GM03348 (cell line): ENCODE measurements at regions not wholly inside any gene's neighbourhood (a gene's known extent, or its start where the extent isn't known, plus 50 kb on each side); places are given as distances from the start of the nearest gene placed in this dataset.
"Not testable (repeated sequence)": the region's sequence is repeated elsewhere in the genome, so short reads cannot be mapped to it uniquely, and the experiment has no call there.

ENCODE experiments used
- DNase-seq: peaks from one replicate; pipeline ENCODE4 v3.0.0; 2012; ENCODE audit warnings: low spot score

- DNase-seq: no peak
These were observed 91.1 kb upstream of the SKAP2 start for GRCh38 chr7:26955516-26955915.

GRCh38 chr7:26954951-26955350 is 90.6 kb upstream of the SKAP2 start:
- no peak for DNase-seq

GRCh38 chr7:26951407-26951950 is 87.1 kb upstream of the SKAP2 start:
- no peak for DNase-seq

GRCh38 chr7:26950889-26951288 is 86.5 kb upstream of the SKAP2 start:
- DNase-seq: no peak

- no peak for DNase-seq
These were observed 84.9 kb upstream of the SKAP2 start for GRCh38 chr7:26949319-26949718.

- no peak for DNase-seq
These were observed 84.3 kb upstream of the SKAP2 start for GRCh38 chr7:26948617-26949118.

- DNase-seq: no peak
These were observed 80.3 kb upstream of the SKAP2 start for GRCh38 chr7:26944501-26945358.

GRCh38 chr7:26937939-26938623 is 73.7 kb upstream of the SKAP2 start:
- DNase-seq: peak; percentile 27

- DNase-seq: peak; percentile 56
These were observed 72.9 kb upstream of the SKAP2 start for GRCh38 chr7:26937306-26937705.

GRCh38 chr7:26932616-26933015 is 68.2 kb upstream of the SKAP2 start:
- not testable (repeated sequence) for DNase-seq

GRCh38 chr7:26930845-26931244 is 66.5 kb upstream of the SKAP2 start:
- DNase-seq: peak; percentile 6

- peak; percentile 11 for DNase-seq
These were observed 65.8 kb upstream of the SKAP2 start for GRCh38 chr7:26930201-26930600.

GRCh38 chr7:26928703-26929347 is 64.4 kb upstream of the SKAP2 start:
- no peak for DNase-seq

GRCh38 chr7:26925768-26926167 is 61.4 kb upstream of the SKAP2 start:
- no peak for DNase-seq

- DNase-seq: no peak
These were observed 59.9 kb upstream of the SKAP2 start for GRCh38 chr7:26924149-26924767.

GRCh38 chr7:26919906-26920493 is 55.6 kb upstream of the SKAP2 start:
- DNase-seq: no peak

GRCh38 chr7:26918241-26918640 is 53.9 kb upstream of the SKAP2 start:
- DNase-seq: no peak

- no peak for DNase-seq
These were observed 52.5 kb upstream of the SKAP2 start for GRCh38 chr7:26916779-26917320.

GRCh38 chr7:26916336-26916735 is 51.9 kb upstream of the SKAP2 start:
- no peak for DNase-seq
